ENCODE measurements at regions not wholly inside any gene's neighbourhood (a gene's known extent, or its start where the extent isn't known, plus 50 kb on each side); places are given as distances from the start of the nearest gene placed in this dataset.

- TF ChIP-seq POLR2A (IDR thresholded peaks at IDR 0.05) (no peak), CTCF (IDR thresholded peaks at IDR 0.05 in 4 of 5, conservative IDR thresholded peaks at IDR 0.05 in 1 of 5) (no peak)
Observed at GRCh38 chr7:149605696-149606095, 108.1 kb upstream of the ZNF746 start.

Data from gastrocnemius medialis (tissue), 4 donors.